Esophagus muscularis mucosa (tissue), 4 donors: ENCODE measurements at regions not wholly inside any gene's neighbourhood (a gene's known extent, or its start where the extent isn't known, plus 50 kb on each side); places are given as distances from the start of the nearest gene placed in this dataset.

ENCODE experiments used
- CTCF ChIP-seq, 3 experiments: fragments of 200-600 bp in 2 of 3; fragments of 450-650 bp in 1 of 3; sonication (generic) in 2 of 3; IDR thresholded peaks; one replicate each; pipeline ENCODE4 v1.5.1; 2017 to 2019; ENCODE audit warnings: antibody characterized with exemption in 3 of 3, mild to moderate bottlenecking in 2 of 3, moderate library complexity in 1 of 3
- EP300 ChIP-seq: sonication (generic); formaldehyde crosslinking; IDR thresholded peaks from one replicate; pipeline ENCODE4 v1.6.1; 2017; ENCODE audit warnings: antibody characterized with exemption
- POLR2A ChIP-seq: fragments of 450-650 bp; IDR thresholded peaks from one replicate; pipeline ENCODE4 v1.6.1; 2017; ENCODE audit warnings: antibody characterized with exemption, moderate library complexity, mild to moderate bottlenecking, low read depth
- POLR2AphosphoS5 ChIP-seq, 2 donors: sonication (generic); formaldehyde crosslinking; IDR thresholded peaks; one replicate each; pipeline ENCODE4 v1.6.1; 2017; ENCODE audit warnings: antibody characterized with exemption in 2 of 2

GRCh38 chr2:64267699-64268098 is 123.5 kb upstream of the PELI1 start:
- no peak for TF ChIP-seq CTCF (IDR thresholded peaks at IDR 0.05)
- TF ChIP-seq POLR2A: no peak
- no peak for TF ChIP-seq EP300
- no peak for TF ChIP-seq POLR2AphosphoS5 (IDR thresholded peaks at IDR 0.05)
